ENCODE measurements at regions not wholly inside any gene's neighbourhood (a gene's known extent, or its start where the extent isn't known, plus 50 kb on each side); places are given as distances from the start of the nearest gene placed in this dataset.

DNA sequence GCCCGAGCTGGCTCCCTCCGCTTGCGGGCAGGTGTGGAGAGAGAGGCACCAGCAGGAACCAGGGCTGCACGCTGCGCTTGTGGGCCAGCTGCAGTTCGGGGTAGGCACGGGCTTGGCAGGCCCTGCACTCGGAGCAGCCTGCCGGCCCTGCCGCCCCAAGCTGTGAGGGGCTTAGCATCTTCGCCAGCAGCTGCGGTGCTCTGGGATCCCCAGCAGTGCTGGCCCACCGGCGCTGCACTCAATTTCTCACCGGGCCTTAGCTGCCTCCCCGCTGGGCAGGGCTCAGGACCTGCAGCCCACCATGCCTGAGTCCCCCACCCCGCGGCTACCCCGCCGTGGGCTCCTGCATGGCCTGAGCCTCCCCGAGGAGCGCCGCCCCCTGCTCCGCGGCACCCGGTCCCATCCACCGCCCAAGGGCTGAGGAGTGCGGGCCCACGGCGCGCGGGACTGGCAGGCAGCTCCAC lies 434.4 kb upstream of the RGPD4 start:
- Histone ChIP-seq H3K9ac (ENCODE audit: low read length) (no peak overlapping the region), H3K9me2 (ENCODE audit: insufficient read depth, low read length) (no peaks in the 10 kb centered on the region), H3K4me3 (ENCODE audit: low read length) (no peak overlapping the region), H3K9me3 (ENCODE audit: low read length) (no peaks in the 10 kb centered on the region), H2AFZ (ENCODE audit: low read depth, low read length) (no peak overlapping the region), H3K36me3 (ENCODE audit: insufficient read depth, low read length) (no peaks in the 10 kb centered on the region), H3K27ac (ENCODE audit: low read length) (no peak overlapping the region), H4K20me1 (ENCODE audit: insufficient read depth) (no peaks in the 10 kb centered on the region), H3K27me3 (ENCODE audit: insufficient read depth, low read depth, low read length) (no peaks in the 10 kb centered on the region), H3K4me2 (ENCODE audit: low read length) (no peak overlapping the region), H3K79me2 (replicated peaks; ENCODE audit: insufficient read depth, low read length) (no peaks in the 10 kb centered on the region), H3F3A (ENCODE audit: insufficient read depth, low read length, poor library complexity, severe bottlenecking) (no peaks in the 10 kb centered on the region)
- TF ChIP-seq POLR2AphosphoS5 (IDR thresholded peaks at IDR 0.05) (no peak), EZH2 (IDR thresholded peaks at IDR 0.05; ENCODE audit: borderline replicate concordance, insufficient read depth, low read length, poor library complexity, severe bottlenecking) (no peak), RAD21 (conservative IDR thresholded peaks at IDR 0.05) (no peak), SMC3 (conservative IDR thresholded peaks at IDR 0.05; ENCODE audit: poor library complexity) (no peak), REST (IDR thresholded peaks at IDR 0.05; ENCODE audit: borderline replicate concordance) (no peak), TAF1 (IDR thresholded peaks at IDR 0.05; ENCODE audit: low read depth) (no peak), MXI1 (conservative IDR thresholded peaks at IDR 0.05; ENCODE audit: poor library complexity, severe bottlenecking) (no peak), EP300 (conservative IDR thresholded peaks at IDR 0.05; ENCODE audit: poor library complexity, severe bottlenecking) (no peak)
- TF ChIP-seq, protein P1, sequence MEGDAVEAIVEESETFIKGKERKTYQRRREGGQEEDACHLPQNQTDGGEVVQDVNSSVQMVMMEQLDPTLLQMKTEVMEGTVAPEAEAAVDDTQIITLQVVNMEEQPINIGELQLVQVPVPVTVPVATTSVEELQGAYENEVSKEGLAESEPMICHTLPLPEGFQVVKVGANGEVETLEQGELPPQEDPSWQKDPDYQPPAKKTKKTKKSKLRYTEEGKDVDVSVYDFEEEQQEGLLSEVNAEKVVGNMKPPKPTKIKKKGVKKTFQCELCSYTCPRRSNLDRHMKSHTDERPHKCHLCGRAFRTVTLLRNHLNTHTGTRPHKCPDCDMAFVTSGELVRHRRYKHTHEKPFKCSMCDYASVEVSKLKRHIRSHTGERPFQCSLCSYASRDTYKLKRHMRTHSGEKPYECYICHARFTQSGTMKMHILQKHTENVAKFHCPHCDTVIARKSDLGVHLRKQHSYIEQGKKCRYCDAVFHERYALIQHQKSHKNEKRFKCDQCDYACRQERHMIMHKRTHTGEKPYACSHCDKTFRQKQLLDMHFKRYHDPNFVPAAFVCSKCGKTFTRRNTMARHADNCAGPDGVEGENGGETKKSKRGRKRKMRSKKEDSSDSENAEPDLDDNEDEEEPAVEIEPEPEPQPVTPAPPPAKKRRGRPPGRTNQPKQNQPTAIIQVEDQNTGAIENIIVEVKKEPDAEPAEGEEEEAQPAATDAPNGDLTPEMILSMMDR (IDR thresholded peaks at IDR 0.05; ENCODE audit: poor library complexity, severe bottlenecking), result no peak

DNA sequence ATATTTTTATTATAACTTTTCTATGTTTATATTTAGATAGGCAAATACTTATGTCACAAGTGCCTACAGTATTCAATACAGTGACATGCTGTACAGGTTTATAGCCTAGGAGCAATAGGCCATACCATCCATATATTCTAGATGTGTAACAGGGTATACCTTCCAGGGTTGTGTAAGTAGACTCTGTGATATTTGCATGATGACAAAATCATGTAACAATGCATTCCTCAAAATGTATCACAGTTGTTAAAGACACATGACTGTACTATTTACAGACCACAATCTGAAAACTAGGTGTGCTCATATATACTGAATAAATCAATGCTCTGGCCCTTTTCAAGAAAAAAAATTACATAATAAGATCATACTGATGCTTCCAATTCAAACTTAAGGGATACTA lies 433.2 kb upstream of the RGPD4 start:
- Histone ChIP-seq H3K9me3 (ENCODE audit: low read length) (no peaks in the 10 kb centered on the region), H3K9me2 (ENCODE audit: insufficient read depth, low read length) (no peaks in the 10 kb centered on the region), H3K4me2 (ENCODE audit: low read length) (no peak overlapping the region), H2AFZ (ENCODE audit: low read depth, low read length) (no peak overlapping the region), H3K36me3 (ENCODE audit: insufficient read depth, low read length) (no peaks in the 10 kb centered on the region), H3K9ac (ENCODE audit: low read length) (no peak overlapping the region), H3F3A (ENCODE audit: insufficient read depth, low read length, poor library complexity, severe bottlenecking) (no peaks in the 10 kb centered on the region), H4K20me1 (ENCODE audit: insufficient read depth) (no peaks in the 10 kb centered on the region), H3K4me3 (ENCODE audit: low read length) (no peak overlapping the region), H3K27me3 (ENCODE audit: insufficient read depth, low read depth, low read length) (no peaks in the 10 kb centered on the region), H3K27ac (ENCODE audit: low read length) (no peak overlapping the region), H3K79me2 (replicated peaks; ENCODE audit: insufficient read depth, low read length) (no peaks in the 10 kb centered on the region)
- TF ChIP-seq, protein P1 (IDR thresholded peaks at IDR 0.05; ENCODE audit: poor library complexity, severe bottlenecking), result no peak
